ENCODE measurements at regions not wholly inside any gene's neighbourhood (a gene's known extent, or its start where the extent isn't known, plus 50 kb on each side); places are given as distances from the start of the nearest gene placed in this dataset.
"Not testable (repeated sequence)": the region's sequence is repeated elsewhere in the genome, so short reads cannot be mapped to it uniquely, and the experiment has no call there.

DNA sequence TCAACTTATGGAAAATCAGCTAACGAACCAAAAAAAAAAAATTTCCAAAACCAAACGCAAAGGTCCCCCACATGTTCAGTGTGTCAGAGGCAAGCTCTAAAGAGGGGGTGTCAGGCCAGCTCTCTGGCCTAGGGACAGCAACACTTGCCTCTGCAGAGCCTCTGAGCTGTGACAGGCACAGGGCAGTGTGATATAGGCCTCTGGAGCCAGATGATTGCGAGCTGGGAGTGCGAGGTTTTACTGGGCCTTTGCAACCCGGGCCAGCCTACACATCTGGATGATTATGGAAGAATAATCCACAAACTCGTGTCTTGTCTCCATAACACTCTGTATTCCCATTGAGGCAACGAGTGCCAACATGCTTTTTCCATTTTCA is 67.7 kb upstream of the STC2 start:
- Mint-ChIP-seq H3K4me1 (no peaks in the 10 kb centered on the region), H3K9me3 (no peaks in the 10 kb centered on the region), H3K27me3 (no peaks in the 10 kb centered on the region), H3K4me3 (no peak overlapping the region), H3K36me3 (ENCODE audit: low read depth) (no peaks in the 10 kb centered on the region), H3K27ac (no peak overlapping the region)
- intact Hi-C loops (cut with micrococcal nuclease): no loop called here
- DNase-seq: no peak

DNA sequence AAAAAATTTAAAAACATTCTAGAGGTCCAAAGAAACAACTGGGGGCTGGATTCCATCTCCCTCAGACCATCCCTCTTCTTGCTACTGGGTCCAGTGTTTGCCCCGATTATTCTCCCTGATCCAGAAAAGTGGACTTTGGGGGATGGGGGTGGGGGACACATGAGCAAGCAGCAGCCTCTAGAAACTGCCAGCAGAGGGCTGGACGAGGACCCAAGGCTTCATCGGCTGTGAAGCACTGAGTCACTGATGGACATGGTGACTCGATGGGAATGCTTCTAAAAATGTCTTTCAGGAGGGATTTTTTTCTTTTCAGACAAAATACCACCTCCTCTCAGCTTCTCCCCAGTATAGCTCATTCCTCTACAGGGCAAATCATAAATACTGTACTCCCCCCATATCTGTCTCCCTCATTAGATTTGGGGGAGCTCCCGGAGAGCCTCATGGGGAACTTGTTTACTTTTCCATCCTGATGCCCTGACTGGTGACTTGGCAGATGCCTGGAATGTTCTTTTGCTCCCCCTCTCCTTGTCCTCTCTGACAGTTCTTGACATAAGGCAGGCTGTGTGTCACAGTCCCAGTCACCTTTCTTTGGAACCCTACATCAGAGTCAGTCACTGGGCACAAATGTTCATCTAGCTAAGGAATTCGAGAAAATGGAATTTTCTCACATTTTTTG is 67.2 kb upstream of the STC2 start:
- Mint-ChIP-seq H3K27me3 (no peaks in the 10 kb centered on the region), H3K27ac (no peak overlapping the region), H3K36me3 (ENCODE audit: low read depth) (no peaks in the 10 kb centered on the region), H3K4me3 (no peak overlapping the region), H3K9me3 (no peaks in the 10 kb centered on the region), H3K4me1 (no peaks in the 10 kb centered on the region)
- intact Hi-C loops (cut with micrococcal nuclease): no loop called here
- no peak for DNase-seq

DNA sequence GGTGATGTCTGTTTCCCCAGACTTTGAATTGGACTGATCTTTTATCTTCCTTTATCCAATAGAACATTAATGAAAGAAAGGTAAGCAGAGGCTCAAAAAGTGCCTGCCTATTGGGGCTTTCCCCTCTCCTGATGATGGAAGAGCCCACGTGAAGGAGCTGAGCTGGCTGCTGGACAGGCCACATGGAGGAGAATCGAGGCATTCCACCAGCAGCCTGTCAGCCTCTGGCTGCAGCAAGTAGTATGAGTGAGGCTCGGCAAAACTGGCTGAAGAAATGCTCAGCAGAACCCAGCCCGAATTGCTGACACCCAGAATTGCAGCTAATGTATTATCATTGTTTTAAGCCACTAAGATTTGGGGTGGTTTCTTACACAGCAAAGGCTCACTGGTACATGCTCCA is 66.5 kb upstream of the STC2 start:
- no peaks in the 10 kb centered on the region for H3K4me1 Mint-ChIP-seq
- DNase-seq: no peak
- H3K4me3 Mint-ChIP-seq: no peak overlapping the region
- no peaks in the 10 kb centered on the region for H3K9me3 Mint-ChIP-seq
- no peak overlapping the region for H3K27ac Mint-ChIP-seq
- H3K36me3 Mint-ChIP-seq (ENCODE audit: low read depth): no peaks in the 10 kb centered on the region
- intact Hi-C loops (cut with micrococcal nuclease): no loop called here
- no peaks in the 10 kb centered on the region for H3K27me3 Mint-ChIP-seq

DNA sequence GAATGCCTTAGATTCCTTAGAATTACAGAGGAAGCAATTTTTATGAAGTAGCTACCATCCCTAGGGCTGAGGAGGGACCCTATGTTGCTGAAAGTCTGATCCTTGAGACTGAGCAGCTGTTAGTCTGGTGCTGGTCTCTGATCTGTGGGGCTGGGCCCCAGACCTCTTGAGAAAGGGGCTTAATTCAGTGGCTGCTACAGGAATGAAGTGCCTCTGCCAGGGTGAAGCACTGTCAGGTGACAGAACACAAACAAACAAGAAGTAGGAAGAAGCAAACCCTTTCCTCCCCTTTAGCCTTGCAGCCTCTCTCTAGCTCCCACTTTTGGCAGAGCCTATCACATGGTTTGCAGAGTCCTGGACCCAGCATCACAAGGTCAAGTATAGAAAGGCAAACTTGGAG is 64.0 kb upstream of the STC2 start:
- Mint-ChIP-seq H3K9me3 (no peaks in the 10 kb centered on the region), H3K4me1 (no peaks in the 10 kb centered on the region), H3K4me3 (no peak overlapping the region), H3K27me3 (no peaks in the 10 kb centered on the region), H3K36me3 (ENCODE audit: low read depth) (no peaks in the 10 kb centered on the region), H3K27ac (no peak overlapping the region)
- intact Hi-C loops (cut with micrococcal nuclease): no loop called here
- DNase-seq: no peak

GRCh38 chr5:173391031-173391430 is 62.8 kb upstream of the STC2 start:
- no peaks in the 10 kb centered on the region for H3K36me3 Mint-ChIP-seq (ENCODE audit: low read depth)
- no peak overlapping the region for H3K27ac Mint-ChIP-seq
- H3K4me1 Mint-ChIP-seq: no peaks in the 10 kb centered on the region
- no peaks in the 10 kb centered on the region for H3K9me3 Mint-ChIP-seq
- no peak overlapping the region for H3K4me3 Mint-ChIP-seq
- intact Hi-C loops (cut with micrococcal nuclease): no loop called here
- no peaks in the 10 kb centered on the region for H3K27me3 Mint-ChIP-seq
- no peak for DNase-seq

DNA sequence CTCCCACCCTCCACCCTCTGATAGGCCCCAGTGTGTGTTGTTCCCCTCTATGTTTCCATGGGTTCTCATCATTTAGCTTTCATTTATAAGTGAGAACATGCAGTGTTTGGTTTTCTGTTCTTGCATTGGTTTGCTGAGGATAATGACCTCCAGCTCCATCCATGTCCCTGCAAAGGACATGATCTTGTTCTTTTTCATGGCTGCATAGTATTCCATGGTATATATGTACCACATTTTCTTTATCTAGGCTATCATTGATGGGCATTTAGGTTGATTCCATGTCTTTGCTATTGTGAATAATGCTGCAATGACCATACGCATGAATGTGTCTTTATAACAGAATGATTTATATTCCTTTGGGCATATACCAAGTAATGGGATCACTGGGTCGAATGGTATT is 59.1 kb upstream of the STC2 start:
- H3K27ac Mint-ChIP-seq; intact Hi-C loops (cut with micrococcal nuclease); H3K36me3 Mint-ChIP-seq (ENCODE audit: low read depth); H3K9me3 Mint-ChIP-seq; H3K4me1 Mint-ChIP-seq; H3K27me3 Mint-ChIP-seq; DNase-seq; H3K4me3 Mint-ChIP-seq: not testable (repeated sequence)

DNA sequence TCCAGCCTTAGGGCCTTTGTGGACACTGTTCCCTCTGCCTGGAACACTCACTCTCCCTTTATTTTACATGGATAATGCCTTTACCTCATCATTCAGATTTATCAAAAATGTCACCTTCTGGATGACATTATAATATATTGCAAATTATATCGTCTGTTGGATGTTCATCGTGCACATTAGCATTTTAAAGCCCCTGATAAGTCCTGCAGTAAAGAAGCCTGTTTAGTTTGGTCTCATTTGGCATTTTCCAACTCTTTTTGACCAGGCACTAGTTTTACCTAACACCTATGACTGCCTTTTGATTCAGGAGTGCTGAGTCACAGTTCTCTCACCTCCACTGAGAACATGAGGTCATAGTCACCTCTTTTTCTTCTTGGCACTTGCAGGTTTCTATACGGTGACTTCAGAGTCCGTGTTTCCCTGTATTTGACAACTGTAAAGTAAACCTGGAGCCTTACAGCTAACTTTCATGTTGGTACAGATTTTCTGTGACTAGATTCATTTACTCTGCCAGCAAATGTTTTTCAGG is 57.7 kb upstream of the STC2 start:
- no peaks in the 10 kb centered on the region for H3K4me1 Mint-ChIP-seq
- no peak for DNase-seq
- no peak overlapping the region for H3K27ac Mint-ChIP-seq
- H3K27me3 Mint-ChIP-seq: no peaks in the 10 kb centered on the region
- no peaks in the 10 kb centered on the region for H3K36me3 Mint-ChIP-seq (ENCODE audit: low read depth)
- H3K9me3 Mint-ChIP-seq: no peaks in the 10 kb centered on the region
- no peak overlapping the region for H3K4me3 Mint-ChIP-seq
- intact Hi-C loops (cut with micrococcal nuclease): no loop called here

GRCh38 chr5:173383711-173384110 is 55.5 kb upstream of the STC2 start:
- H3K27me3 Mint-ChIP-seq: no peaks in the 10 kb centered on the region
- H3K36me3 Mint-ChIP-seq (ENCODE audit: low read depth): no peaks in the 10 kb centered on the region
- no peak overlapping the region for H3K4me3 Mint-ChIP-seq
- no peak overlapping the region for H3K27ac Mint-ChIP-seq
- intact Hi-C loops (cut with micrococcal nuclease): no loop called here
- no peak for DNase-seq
- peaks cover 4% of the 10 kb centered on the region for H3K9me3 Mint-ChIP-seq
- no peaks in the 10 kb centered on the region for H3K4me1 Mint-ChIP-seq

DNA sequence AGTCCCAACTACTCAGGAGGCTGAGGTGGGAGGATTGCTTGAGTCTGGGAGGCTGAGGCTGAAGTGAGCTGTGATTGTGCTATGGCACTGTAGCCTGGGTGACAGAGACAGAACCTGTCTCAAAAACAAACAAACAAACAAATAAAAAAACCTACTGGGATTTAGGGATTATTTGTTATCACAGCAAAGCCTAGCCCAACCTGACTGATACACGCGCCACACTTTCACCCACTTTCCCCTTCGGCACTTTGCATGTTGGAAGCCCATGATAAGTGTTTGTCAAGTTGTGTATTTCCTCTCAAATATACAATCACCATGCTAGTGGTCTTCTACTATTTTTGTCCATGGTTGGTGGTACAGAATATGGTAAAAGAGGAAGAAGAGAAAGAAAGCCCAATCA is 50.5 kb upstream of the STC2 start:
- H3K27ac Mint-ChIP-seq: no peak overlapping the region
- H3K27me3 Mint-ChIP-seq: no peaks in the 10 kb centered on the region
- no peaks in the 10 kb centered on the region for H3K4me1 Mint-ChIP-seq
- no peak for DNase-seq
- no peaks in the 10 kb centered on the region for H3K36me3 Mint-ChIP-seq (ENCODE audit: low read depth)
- intact Hi-C loops (cut with micrococcal nuclease): no loop called here
- H3K9me3 Mint-ChIP-seq: peaks cover 4% of the 10 kb centered on the region
- no peak overlapping the region for H3K4me3 Mint-ChIP-seq

All from activated CD4-positive, alpha-beta T cell treated with anti-CD3 and anti-CD28 coated beads, Interleukin-2, amount 10 ng/mL, durations not matched to agents 24 days and 14 days (primary cell).